ENCODE measurements at regions not wholly inside any gene's neighbourhood (a gene's known extent, or its start where the extent isn't known, plus 50 kb on each side); places are given as distances from the start of the nearest gene placed in this dataset.

DNA sequence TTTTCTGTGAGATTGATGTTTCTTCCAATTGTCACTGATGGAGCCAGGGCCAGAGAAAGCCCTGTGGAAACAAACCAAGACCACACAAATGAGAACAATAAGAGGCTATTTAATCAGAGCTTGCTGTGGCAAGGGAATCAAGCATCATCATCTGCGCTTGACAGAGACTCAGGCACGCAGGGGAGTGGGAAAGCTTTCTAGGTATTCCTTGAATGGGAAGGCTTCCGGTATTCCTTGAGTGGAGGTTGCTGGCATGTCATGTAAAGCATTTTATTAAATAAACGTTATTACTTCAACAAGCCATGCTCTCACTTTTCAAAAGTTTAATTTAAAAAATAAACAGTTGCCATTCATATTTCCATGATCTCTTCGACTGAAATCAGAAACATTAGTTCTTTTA, 194.6 kb upstream of the SYT4 start:
- TF ChIP-seq, protein P1, sequence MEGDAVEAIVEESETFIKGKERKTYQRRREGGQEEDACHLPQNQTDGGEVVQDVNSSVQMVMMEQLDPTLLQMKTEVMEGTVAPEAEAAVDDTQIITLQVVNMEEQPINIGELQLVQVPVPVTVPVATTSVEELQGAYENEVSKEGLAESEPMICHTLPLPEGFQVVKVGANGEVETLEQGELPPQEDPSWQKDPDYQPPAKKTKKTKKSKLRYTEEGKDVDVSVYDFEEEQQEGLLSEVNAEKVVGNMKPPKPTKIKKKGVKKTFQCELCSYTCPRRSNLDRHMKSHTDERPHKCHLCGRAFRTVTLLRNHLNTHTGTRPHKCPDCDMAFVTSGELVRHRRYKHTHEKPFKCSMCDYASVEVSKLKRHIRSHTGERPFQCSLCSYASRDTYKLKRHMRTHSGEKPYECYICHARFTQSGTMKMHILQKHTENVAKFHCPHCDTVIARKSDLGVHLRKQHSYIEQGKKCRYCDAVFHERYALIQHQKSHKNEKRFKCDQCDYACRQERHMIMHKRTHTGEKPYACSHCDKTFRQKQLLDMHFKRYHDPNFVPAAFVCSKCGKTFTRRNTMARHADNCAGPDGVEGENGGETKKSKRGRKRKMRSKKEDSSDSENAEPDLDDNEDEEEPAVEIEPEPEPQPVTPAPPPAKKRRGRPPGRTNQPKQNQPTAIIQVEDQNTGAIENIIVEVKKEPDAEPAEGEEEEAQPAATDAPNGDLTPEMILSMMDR (IDR thresholded peaks at IDR 0.05; ENCODE audit: insufficient read depth, low read length, poor library complexity, severe bottlenecking) = no peak
- no peak for TF ChIP-seq EZH2phosphoT487 (conservative IDR thresholded peaks at IDR 0.05; ENCODE audit: low read length)

All from SU-DHL-6 (cell line).